GM18951 (cell line): ENCODE measurements at regions not wholly inside any gene's neighbourhood (a gene's known extent, or its start where the extent isn't known, plus 50 kb on each side); places are given as distances from the start of the nearest gene placed in this dataset.
"Not testable (repeated sequence)": the region's sequence is repeated elsewhere in the genome, so short reads cannot be mapped to it uniquely, and the experiment has no call there.

Experiments used
- POLR2A ChIP-seq: IDR thresholded peaks from 4 replicates; pipeline ENCODE4 v1.6.1; 2011; ENCODE audit warnings: mild to moderate bottlenecking; ENCODE audit not compliant: insufficient read length, insufficient read depth; ENCODE audit errors: extremely low read depth
- in situ Hi-C: fragments of 300-500 bp; cut with MboI; formaldehyde crosslinking; loops from one replicate; pipeline ENCODE4 v1.12.0; 2022; ENCODE audit warnings: low sequenced_read_pairs, mixed read lengths, inconsistent platforms; ENCODE audit not compliant: unreplicated experiment

DNA sequence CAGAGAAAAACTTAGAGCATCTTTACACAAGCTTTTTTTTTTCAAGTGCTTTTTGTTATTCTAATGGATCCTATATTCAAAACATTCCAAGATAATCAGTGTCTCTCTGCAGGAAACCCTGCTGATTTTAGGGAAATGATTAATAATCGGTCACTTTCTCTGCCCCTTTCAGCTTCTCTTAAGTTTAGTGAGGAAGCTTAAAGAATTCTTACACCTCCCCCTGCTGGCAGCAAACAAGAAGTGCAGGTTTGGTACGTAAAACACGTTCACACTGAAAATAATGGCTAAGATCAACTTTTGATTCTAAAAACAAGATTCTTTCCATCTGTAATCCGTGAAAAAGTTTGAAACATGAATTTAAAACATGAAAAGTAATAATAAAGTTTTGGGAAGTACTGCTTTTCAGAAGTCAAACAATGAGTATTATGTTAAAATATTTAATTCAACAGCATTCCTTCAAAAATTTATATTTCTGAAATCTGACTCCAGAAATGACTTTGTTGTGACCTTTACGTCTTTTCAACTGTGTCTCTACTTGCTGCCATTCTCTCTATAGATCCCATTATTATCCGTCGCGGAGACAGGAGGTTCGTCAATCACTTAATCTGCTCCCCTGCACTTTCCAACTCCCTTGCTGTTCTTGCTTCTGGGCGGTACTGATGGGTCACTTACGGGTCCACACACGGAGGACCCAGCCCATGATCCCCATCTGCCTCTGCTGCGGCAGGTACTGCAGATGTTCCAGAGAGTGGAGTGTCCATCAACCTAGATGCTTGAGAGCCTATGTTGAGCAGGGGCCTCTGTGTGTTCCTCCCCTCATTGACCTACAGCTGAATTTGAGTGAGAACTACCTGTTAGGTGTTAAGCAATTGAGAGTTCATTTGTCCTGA is 203.1 kb upstream of the EDNRB start:
- TF ChIP-seq POLR2A, result no peak
- in situ Hi-C loops, result loop anchor here (5.0 kb wide), 1 partner anchor 334 kb away; no protein-coding TSS in a partner anchor

DNA sequence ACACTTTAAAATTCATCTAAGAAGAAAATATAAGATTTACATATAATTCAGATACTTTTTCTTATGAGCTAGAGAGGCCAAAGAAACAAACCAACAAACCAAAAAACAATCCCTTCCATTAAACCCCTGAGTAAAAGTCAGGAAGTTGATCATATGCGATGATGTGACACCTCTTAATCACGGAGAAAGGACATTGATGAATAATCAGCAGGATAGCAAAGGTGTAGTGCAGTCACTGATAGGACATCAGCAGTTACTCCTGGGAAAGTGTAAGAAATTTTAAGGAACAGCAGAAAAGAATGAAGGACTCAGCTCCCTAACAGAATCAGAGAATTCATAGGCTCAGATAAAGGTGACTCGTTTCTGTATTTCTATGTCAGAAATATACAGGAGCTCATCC is 202.4 kb upstream of the EDNRB start:
- in situ Hi-C loops, result loop anchor here (5.0 kb wide), 1 partner anchor 334 kb away; no protein-coding TSS in a partner anchor
- no peak for TF ChIP-seq POLR2A

GRCh38 chr13:78120144-78120543 is 201.5 kb upstream of the EDNRB start:
- in situ Hi-C loops, result loop anchor here (5.0 kb wide), 1 partner anchor 333 kb away; no protein-coding TSS in a partner anchor

DNA sequence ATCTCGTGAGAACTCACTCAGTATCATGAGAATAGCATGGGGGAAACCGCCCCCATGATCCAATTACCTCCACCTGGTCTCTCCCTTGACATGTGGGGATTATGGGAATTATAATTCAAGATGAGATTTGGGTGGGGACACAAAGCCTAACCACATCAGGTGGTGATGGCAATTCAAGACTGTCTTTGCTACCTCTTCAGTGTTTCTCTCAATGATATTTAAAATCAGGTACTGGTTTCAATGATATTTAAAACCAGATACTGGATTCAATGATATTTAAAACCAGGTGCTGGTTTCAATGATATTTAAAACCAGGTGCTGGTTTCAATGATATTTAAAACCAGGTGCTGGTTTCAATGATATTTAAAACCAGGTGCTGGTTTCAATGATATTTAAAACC is 198.4 kb upstream of the EDNRB start:
- in situ Hi-C loops, result not testable (repeated sequence)

GRCh38 chr13:78105656-78106055 is 187.0 kb upstream of the EDNRB start:
- in situ Hi-C loops, result no loop called here
- TF ChIP-seq POLR2A, result no peak

DNA sequence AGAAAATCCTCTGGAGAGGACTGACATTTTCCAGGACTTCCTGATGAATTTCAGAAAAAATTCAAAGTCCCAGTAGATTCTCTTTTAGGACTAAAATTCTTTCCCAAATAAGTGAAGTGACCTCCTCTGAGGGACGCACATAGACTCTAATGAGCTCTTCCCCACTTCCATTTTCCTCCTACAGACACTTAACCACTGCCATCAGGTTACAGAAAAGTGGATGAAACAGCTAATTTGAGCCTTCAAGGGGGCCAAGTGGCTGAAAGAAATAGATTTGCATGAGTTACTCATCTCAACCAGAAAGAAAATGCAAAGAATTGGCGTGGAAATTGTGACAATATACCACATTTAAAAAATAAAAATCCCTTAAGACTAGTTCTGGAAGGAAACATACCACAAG is 185.3 kb upstream of the EDNRB start:
- in situ Hi-C loops, result no loop called here
- TF ChIP-seq POLR2A, result no peak

GRCh38 chr13:78102741-78103140 is 184.1 kb upstream of the EDNRB start:
- in situ Hi-C loops, result no loop called here
- TF ChIP-seq POLR2A, result no peak

DNA sequence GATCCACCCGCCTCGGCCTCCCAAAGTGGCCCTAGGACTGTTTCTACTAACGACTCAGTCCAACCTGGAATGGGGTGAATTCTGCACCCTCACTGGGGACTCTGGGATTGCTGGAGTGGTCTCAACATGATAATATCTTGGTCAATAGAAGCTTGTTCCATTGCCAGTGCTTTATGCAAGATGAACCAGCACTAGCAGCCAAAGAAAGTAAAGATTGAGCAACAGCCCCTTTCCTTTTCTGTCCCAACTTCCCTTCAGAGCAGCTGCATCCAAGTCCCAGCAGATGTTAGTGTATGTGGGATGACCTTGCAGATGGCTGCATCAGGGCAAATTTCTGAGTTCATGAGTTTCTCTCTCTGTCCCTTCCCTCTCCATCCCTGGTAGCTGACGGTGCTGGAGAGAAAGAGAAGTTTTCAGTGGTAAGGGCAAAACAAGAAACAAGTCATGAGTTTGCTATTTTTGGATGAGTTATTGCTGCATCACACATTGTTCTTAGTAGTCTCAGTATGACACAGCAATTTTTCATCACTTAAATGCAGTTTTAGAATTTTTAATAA is 183.6 kb upstream of the EDNRB start:
- in situ Hi-C loops, result no loop called here
- TF ChIP-seq POLR2A, result no peak

DNA sequence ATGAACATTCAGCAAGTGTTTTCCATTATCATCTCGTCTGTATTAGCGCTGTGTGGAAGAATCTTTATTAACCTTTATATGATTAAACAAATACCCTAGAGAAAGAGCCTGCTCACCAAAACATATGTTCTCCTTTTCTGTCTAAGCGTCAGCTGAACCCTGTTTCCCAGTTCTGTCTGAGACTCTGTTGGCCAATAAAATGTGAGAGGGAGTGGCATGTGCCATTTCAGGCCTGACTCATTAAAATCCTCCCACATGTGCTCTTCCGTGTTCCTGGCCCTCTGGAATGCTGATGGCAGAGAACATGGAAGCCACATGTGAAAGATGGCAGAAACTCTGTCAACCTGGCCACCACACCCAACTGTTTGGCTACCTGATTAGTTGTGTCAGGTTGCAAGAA is 181.9 kb upstream of the EDNRB start:
- in situ Hi-C loops, result no loop called here
- TF ChIP-seq POLR2A, result no peak

GRCh38 chr13:78098249-78098648 is 179.6 kb upstream of the EDNRB start:
- TF ChIP-seq POLR2A, result no peak
- in situ Hi-C loops, result no loop called here

GRCh38 chr13:78096221-78096620 is 177.6 kb upstream of the EDNRB start:
- in situ Hi-C loops, result no loop called here
- no peak for TF ChIP-seq POLR2A

DNA sequence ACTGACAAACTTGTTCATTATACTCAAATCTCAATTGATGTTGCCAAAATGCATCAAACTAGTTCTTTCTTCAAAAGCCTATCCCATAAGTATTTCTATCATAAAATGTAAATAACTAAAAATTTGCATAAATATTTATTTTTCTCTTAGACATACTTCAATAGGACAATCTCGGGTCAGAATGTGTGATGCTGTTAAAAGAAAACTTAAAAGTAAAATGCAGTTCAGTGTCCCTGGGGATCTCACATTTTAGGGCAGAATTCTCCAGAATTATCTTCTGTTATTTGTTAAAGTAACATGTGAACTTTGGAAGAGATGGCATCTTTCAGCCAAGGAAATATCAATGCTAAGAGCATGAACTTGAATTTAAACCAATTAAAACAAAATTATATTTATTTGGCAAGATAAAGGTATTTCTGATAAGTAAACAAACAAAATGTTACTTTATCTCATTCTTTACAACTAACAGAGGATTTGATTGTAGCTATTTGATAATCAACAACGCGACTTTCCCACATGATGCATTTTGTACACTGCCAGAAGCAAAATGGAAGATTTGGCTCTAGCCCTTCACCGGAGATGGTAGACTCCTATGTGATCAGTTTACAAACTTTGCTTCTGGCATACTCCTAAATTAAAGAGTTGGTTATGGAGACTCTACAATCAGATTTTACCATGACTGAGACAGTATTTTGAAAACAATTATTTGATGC is 169.5 kb upstream of the EDNRB start:
- TF ChIP-seq POLR2A, result no peak
- in situ Hi-C loops, result no loop called here

DNA sequence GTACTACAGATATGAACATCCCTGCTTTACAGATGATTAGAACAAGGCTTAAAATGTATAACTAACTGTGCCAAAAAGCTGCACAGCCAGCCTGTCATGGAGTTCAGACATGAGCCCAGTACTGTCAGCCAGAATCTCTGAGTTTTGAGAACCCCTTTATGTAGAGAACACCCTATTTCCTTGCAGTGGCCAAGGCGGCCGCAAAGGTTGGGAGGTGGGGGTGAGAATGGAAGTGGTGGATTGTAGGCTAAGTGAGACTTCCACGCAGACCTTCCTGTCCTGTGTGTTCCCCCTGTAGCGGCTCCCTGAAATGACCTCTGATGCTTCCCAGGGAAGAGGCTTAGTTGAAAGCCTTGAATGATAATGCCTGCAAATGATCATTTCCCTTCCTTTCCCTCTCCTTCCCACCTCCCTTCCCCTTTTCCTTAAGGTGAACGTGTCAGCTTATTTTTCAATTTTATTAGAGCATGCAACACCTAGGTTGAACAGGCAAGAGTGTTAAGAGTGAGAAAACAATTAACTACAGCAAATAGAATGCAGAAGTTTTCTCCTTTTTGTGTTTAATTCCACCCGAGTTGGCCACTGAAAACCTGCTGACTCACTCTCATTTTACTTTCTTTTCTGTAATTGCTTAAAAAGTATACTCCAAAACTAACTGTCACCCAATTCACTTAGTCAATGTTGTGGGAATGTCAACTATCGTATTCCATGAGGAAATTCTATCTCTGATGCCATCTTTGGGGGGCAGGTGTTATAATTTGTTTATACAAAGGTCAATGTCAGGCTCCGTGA is 167.0 kb upstream of the EDNRB start:
- in situ Hi-C loops, result no loop called here
- TF ChIP-seq POLR2A, result no peak
